WTC11 (cell line): ENCODE measurements at regions not wholly inside any gene's neighbourhood (a gene's known extent, or its start where the extent isn't known, plus 50 kb on each side); places are given as distances from the start of the nearest gene placed in this dataset.

Source experiments
- ATAC-seq: fragments of 200-7000 bp; cut with Tn5 transposase; 2 replicates; pipeline ENCODE4 v1.10.0; 2021; ENCODE audit warnings: mild to moderate bottlenecking, moderate library complexity
- CTCF ChIA-PET: fragments of 300-600 bp; sonication (Branson Sonifier 250); formaldehyde crosslinking; loops from one replicate; lab custom pipeline; 2021; ENCODE audit warnings: antibody characterized with exemption; lab: Charles Lee
- POLR2A ChIA-PET: fragments of 350-600 bp; sonication (Branson Sonifier 250); formaldehyde crosslinking; loops from one replicate; lab custom pipeline; 2021; ENCODE audit warnings: antibody characterized with exemption; lab: Charles Lee
- DNase-seq: peaks from one replicate; pipeline ENCODE4 v3.0.0; 2021; ENCODE audit warnings: low spot score
- H3K27ac Mint-ChIP-seq: 2 replicates; pipeline ENCODE4 v1.8.0; 2021; ENCODE audit warnings: mixed read lengths
- H3K27me3 Mint-ChIP-seq: 2 replicates; pipeline ENCODE4 v1.8.0; 2021; ENCODE audit warnings: low read depth, mild to moderate bottlenecking, moderate library complexity, mixed read lengths
- H3K36me3 Mint-ChIP-seq: 2 replicates; pipeline ENCODE4 v1.8.0; 2021; ENCODE audit warnings: mixed read lengths
- H3K4me1 Mint-ChIP-seq: 2 replicates; pipeline ENCODE4 v1.8.0; 2022; ENCODE audit warnings: mixed read lengths
- H3K4me3 Mint-ChIP-seq: 2 replicates; pipeline ENCODE4 v1.8.0; 2021; ENCODE audit warnings: mild to moderate bottlenecking, moderate library complexity, mixed read lengths
- H3K9me3 Mint-ChIP-seq: 2 replicates; pipeline ENCODE4 v1.8.0; 2021; ENCODE audit warnings: mixed read lengths
- CBFB ChIP-seq: sonication (generic); formaldehyde crosslinking; IDR thresholded peaks from 2 replicates; pipeline ENCODE4 v1.8.1; 2022; ENCODE audit warnings: mild to moderate bottlenecking, low read depth, missing genetic modification reagents
- CREB1 ChIP-seq: sonication (generic); formaldehyde crosslinking; IDR thresholded peaks from 2 replicates; pipeline ENCODE4 v1.8.0; 2023; ENCODE audit warnings: mild to moderate bottlenecking, missing genetic modification reagents
- CREM ChIP-seq: sonication (generic); formaldehyde crosslinking; IDR thresholded peaks from 2 replicates; pipeline ENCODE4 v1.8.1; 2022; ENCODE audit warnings: mild to moderate bottlenecking, missing genetic modification reagents, moderate library complexity
- ESRRA ChIP-seq: sonication (generic); formaldehyde crosslinking; IDR thresholded peaks from 2 replicates; pipeline ENCODE4 v1.8.1; 2022; ENCODE audit warnings: mild to moderate bottlenecking, missing genetic modification reagents, borderline replicate concordance
- ETV6 ChIP-seq: sonication (generic); formaldehyde crosslinking; IDR thresholded peaks from 2 replicates; pipeline ENCODE4 v1.8.1; 2022; ENCODE audit warnings: mild to moderate bottlenecking, missing genetic modification reagents
- FOXJ3 ChIP-seq: sonication (generic); formaldehyde crosslinking; IDR thresholded peaks from 2 replicates; pipeline ENCODE4 v1.9.0; 2021; ENCODE audit warnings: missing genetic modification reagents, mild to moderate bottlenecking, borderline replicate concordance
- GABPB1 ChIP-seq: sonication (generic); formaldehyde crosslinking; IDR thresholded peaks from 2 replicates; pipeline ENCODE4 v1.8.1; 2023; ENCODE audit warnings: mild to moderate bottlenecking, missing genetic modification reagents
- JUN ChIP-seq: sonication (generic); formaldehyde crosslinking; IDR thresholded peaks from 2 replicates; pipeline ENCODE4 v1.8.0; 2023; ENCODE audit warnings: mild to moderate bottlenecking, missing genetic modification reagents
- KAT7 ChIP-seq: sonication (generic); formaldehyde crosslinking; IDR thresholded peaks from 2 replicates; pipeline ENCODE4 v1.8.1; 2023; ENCODE audit warnings: missing genetic modification reagents, mild to moderate bottlenecking, borderline replicate concordance
- NR2C2 ChIP-seq: sonication (generic); formaldehyde crosslinking; IDR thresholded peaks from 2 replicates; pipeline ENCODE4 v1.8.0; 2022; ENCODE audit warnings: mild to moderate bottlenecking, missing genetic modification reagents
- NR3C1 ChIP-seq: sonication (generic); formaldehyde crosslinking; conservative IDR thresholded peaks from 2 replicates; pipeline ENCODE4 v1.8.1; 2023; ENCODE audit warnings: low read depth, mild to moderate bottlenecking, missing genetic modification reagents
- TEAD4 ChIP-seq: sonication (generic); formaldehyde crosslinking; IDR thresholded peaks from 2 replicates; pipeline ENCODE4 v1.8.0; 2022; ENCODE audit warnings: mild to moderate bottlenecking, missing genetic modification reagents
- TP53 ChIP-seq: sonication (generic); formaldehyde crosslinking; IDR thresholded peaks from 2 replicates; pipeline ENCODE4 v1.8.1; 2023; ENCODE audit warnings: mild to moderate bottlenecking, missing genetic modification reagents
- ZNF532 ChIP-seq: fragments of 250-450 bp; sonication (Bioruptor Pico); IDR thresholded peaks from 2 replicates; pipeline ENCODE4 v1.9.0; 2021; ENCODE audit warnings: mild to moderate bottlenecking, borderline replicate concordance
- ZNF671 ChIP-seq: fragments of 250-450 bp; sonication (Bioruptor Pico); IDR thresholded peaks from 2 replicates; pipeline ENCODE4 v1.8.0; 2021; ENCODE audit warnings: mild to moderate bottlenecking
- TF ChIP-seq, protein P1 (sequence below): sonication (generic); formaldehyde crosslinking; IDR thresholded peaks from 2 replicates; pipeline ENCODE4 v1.8.0; 2023; ENCODE audit warnings: missing genetic modification reagents, mild to moderate bottlenecking, borderline replicate concordance
- TF ChIP-seq, protein P2 (sequence below): fragments of 250-450 bp; sonication (Bioruptor Pico); IDR thresholded peaks from 2 replicates; pipeline ENCODE4 v2.1.2; 2022; ENCODE audit warnings: mild to moderate bottlenecking, moderate library complexity
- TF ChIP-seq, protein P3 (sequence below): sonication (generic); formaldehyde crosslinking; IDR thresholded peaks from 2 replicates; pipeline ENCODE4 v1.8.1; 2022; ENCODE audit warnings: mild to moderate bottlenecking, missing genetic modification reagents, moderate library complexity, borderline replicate concordance

DNA sequence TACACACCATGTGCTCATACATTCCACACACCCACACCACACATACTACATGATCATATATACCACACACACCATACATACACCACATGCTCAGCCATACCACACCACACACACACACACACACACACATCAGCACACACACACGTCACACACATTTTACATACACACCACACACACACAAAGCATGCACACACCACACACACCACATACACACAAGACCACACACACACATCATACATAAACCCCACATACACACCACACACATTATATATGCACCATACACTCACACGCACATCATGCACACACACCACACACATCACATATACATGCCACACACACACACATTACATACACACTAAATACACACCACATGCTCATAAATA is 124.5 kb upstream of the ERG start:
- Mint-ChIP-seq H3K27me3 (no peaks in the 10 kb centered on the region; the same call in 1 of the 2 replicates), H3K36me3 (no peaks in the 10 kb centered on the region), H3K4me3 (no peak overlapping the region), H3K27ac (no peak overlapping the region), H3K9me3 (no peaks in the 10 kb centered on the region), H3K4me1 (peaks cover 4% of the 10 kb centered on the region; the same call in 1 of the 2 replicates)
- ChIA-PET CTCF (no interaction called here), POLR2A (no interaction called here)
- no peak for ATAC-seq
- no peak for DNase-seq
- TF ChIP-seq TP53 (no peak), ZNF671 (CRISPR knock-in tag) (no peak), CBFB (no peak), ZNF532 (CRISPR knock-in tag) (no peak), ETV6 (CRISPR knock-in tag) (no peak), NR3C1 (CRISPR knock-in tag) (no peak), KAT7 (CRISPR knock-in tag) (no peak), TEAD4 (CRISPR knock-in tag) (no peak), GABPB1 (CRISPR knock-in tag) (no peak), CREM (CRISPR knock-in tag) (no peak)
- TF ChIP-seq, protein P1, sequence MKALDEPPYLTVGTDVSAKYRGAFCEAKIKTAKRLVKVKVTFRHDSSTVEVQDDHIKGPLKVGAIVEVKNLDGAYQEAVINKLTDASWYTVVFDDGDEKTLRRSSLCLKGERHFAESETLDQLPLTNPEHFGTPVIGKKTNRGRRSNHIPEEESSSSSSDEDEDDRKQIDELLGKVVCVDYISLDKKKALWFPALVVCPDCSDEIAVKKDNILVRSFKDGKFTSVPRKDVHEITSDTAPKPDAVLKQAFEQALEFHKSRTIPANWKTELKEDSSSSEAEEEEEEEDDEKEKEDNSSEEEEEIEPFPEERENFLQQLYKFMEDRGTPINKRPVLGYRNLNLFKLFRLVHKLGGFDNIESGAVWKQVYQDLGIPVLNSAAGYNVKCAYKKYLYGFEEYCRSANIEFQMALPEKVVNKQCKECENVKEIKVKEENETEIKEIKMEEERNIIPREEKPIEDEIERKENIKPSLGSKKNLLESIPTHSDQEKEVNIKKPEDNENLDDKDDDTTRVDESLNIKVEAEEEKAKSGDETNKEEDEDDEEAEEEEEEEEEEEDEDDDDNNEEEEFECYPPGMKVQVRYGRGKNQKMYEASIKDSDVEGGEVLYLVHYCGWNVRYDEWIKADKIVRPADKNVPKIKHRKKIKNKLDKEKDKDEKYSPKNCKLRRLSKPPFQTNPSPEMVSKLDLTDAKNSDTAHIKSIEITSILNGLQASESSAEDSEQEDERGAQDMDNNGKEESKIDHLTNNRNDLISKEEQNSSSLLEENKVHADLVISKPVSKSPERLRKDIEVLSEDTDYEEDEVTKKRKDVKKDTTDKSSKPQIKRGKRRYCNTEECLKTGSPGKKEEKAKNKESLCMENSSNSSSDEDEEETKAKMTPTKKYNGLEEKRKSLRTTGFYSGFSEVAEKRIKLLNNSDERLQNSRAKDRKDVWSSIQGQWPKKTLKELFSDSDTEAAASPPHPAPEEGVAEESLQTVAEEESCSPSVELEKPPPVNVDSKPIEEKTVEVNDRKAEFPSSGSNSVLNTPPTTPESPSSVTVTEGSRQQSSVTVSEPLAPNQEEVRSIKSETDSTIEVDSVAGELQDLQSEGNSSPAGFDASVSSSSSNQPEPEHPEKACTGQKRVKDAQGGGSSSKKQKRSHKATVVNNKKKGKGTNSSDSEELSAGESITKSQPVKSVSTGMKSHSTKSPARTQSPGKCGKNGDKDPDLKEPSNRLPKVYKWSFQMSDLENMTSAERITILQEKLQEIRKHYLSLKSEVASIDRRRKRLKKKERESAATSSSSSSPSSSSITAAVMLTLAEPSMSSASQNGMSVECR, result no peak
- TF ChIP-seq, protein P2, sequence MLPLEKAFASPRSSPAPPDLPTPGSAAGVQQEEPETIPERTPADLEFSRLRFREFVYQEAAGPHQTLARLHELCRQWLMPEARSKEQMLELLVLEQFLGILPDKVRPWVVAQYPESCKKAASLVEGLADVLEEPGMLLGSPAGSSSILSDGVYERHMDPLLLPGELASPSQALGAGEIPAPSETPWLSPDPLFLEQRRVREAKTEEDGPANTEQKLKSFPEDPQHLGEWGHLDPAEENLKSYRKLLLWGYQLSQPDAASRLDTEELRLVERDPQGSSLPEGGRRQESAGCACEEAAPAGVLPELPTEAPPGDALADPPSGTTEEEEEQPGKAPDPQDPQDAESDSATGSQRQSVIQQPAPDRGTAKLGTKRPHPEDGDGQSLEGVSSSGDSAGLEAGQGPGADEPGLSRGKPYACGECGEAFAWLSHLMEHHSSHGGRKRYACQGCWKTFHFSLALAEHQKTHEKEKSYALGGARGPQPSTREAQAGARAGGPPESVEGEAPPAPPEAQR, result no peak
- TF ChIP-seq, protein P3, sequence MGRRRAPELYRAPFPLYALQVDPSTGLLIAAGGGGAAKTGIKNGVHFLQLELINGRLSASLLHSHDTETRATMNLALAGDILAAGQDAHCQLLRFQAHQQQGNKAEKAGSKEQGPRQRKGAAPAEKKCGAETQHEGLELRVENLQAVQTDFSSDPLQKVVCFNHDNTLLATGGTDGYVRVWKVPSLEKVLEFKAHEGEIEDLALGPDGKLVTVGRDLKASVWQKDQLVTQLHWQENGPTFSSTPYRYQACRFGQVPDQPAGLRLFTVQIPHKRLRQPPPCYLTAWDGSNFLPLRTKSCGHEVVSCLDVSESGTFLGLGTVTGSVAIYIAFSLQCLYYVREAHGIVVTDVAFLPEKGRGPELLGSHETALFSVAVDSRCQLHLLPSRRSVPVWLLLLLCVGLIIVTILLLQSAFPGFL (CRISPR knock-in tag), result no peak

GRCh38 chr21:38623552-38623951 is 125.3 kb upstream of the ERG start:
- TF ChIP-seq JUN (CRISPR knock-in tag) (no peak), CREB1 (CRISPR knock-in tag) (no peak), FOXJ3 (CRISPR knock-in tag) (no peak), NR2C2 (CRISPR knock-in tag) (no peak), ESRRA (CRISPR knock-in tag) (no peak)
- no peaks in the 10 kb centered on the region for H3K27me3 Mint-ChIP-seq
- ATAC-seq (no peak), DNase-seq (no peak)
- H3K27ac Mint-ChIP-seq, result no peak overlapping the region
- ChIA-PET CTCF (no interaction called here), POLR2A (no interaction called here)
- H3K4me1 Mint-ChIP-seq, result peaks cover 10% of the 10 kb centered on the region
- no peaks in the 10 kb centered on the region for H3K36me3 Mint-ChIP-seq
- H3K9me3 Mint-ChIP-seq, result no peaks in the 10 kb centered on the region
- no peak overlapping the region for H3K4me3 Mint-ChIP-seq
